Activated naive CD8-positive, alpha-beta T cell treated with anti-CD3 and anti-CD28 coated beads, Interleukin-2, amount 10 ng/mL, durations not matched to agents 7 days and 5 days (primary cell): ENCODE measurements at regions not wholly inside any gene's neighbourhood (a gene's known extent, or its start where the extent isn't known, plus 50 kb on each side); places are given as distances from the start of the nearest gene placed in this dataset.

Experiments
- ATAC-seq: fragments of 150-1000 bp; cut with Tn5 transposase; one replicate; pipeline ENCODE4 v1.10.0; 2021; ENCODE audit warnings: low read depth, moderate library complexity
- POLR2A ChIA-PET: fragments of 350-600 bp; sonication (Branson Sonifier 250); formaldehyde crosslinking; loops from one replicate; lab custom pipeline; 2021; ENCODE audit warnings: antibody characterized with exemption; lab: Charles Lee
- DNase-seq: peaks from one replicate; pipeline ENCODE4 v3.0.0; 2021
- H3K27ac Mint-ChIP-seq: one replicate; pipeline ENCODE4 v1.8.0; 2022; ENCODE audit warnings: mild to moderate bottlenecking, mixed read lengths
- H3K27me3 Mint-ChIP-seq: one replicate; pipeline ENCODE4 v1.8.0; 2022; ENCODE audit warnings: mild to moderate bottlenecking, moderate library complexity, mixed read lengths
- H3K36me3 Mint-ChIP-seq: one replicate; pipeline ENCODE4 v1.8.0; 2021; ENCODE audit warnings: mild to moderate bottlenecking, mixed read lengths
- H3K4me1 Mint-ChIP-seq: one replicate; pipeline ENCODE4 v1.8.0; 2021; ENCODE audit warnings: mixed read lengths
- H3K4me3 Mint-ChIP-seq: one replicate; pipeline ENCODE4 v1.8.0; 2022; ENCODE audit warnings: mild to moderate bottlenecking, moderate library complexity, mixed read lengths
- H3K9me3 Mint-ChIP-seq: one replicate; pipeline ENCODE4 v1.8.0; 2021; ENCODE audit warnings: mixed read lengths

DNA sequence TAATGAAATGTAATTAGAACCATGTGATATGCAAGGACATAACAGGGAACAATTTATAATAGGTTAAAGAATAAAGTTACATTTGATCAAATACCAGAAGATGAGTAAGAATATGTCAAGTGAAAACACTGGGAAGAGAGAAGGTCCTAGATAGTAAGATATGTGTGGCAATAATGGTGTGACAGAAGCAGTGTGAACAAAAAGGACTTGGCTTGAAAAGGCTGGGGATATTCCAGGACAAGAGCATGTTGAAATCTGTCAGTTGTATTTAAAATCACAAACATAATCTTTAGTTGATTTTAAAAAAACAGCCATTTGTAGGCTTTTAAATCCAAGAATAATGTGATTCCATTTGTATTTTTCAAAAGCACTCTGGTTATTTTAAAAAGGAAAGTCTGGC, 1399.9 kb upstream of the SLC39A10 start:
- no peaks in the 10 kb centered on the region for H3K4me1 Mint-ChIP-seq
- no peaks in the 10 kb centered on the region for H3K36me3 Mint-ChIP-seq
- peaks cover 3% of the 10 kb centered on the region for H3K9me3 Mint-ChIP-seq
- H3K27me3 Mint-ChIP-seq, result no peaks in the 10 kb centered on the region
- POLR2A ChIA-PET, result no interaction called here
- no peak overlapping the region for H3K27ac Mint-ChIP-seq
- ATAC-seq (no peak), DNase-seq (no peak)
- no peak overlapping the region for H3K4me3 Mint-ChIP-seq

DNA sequence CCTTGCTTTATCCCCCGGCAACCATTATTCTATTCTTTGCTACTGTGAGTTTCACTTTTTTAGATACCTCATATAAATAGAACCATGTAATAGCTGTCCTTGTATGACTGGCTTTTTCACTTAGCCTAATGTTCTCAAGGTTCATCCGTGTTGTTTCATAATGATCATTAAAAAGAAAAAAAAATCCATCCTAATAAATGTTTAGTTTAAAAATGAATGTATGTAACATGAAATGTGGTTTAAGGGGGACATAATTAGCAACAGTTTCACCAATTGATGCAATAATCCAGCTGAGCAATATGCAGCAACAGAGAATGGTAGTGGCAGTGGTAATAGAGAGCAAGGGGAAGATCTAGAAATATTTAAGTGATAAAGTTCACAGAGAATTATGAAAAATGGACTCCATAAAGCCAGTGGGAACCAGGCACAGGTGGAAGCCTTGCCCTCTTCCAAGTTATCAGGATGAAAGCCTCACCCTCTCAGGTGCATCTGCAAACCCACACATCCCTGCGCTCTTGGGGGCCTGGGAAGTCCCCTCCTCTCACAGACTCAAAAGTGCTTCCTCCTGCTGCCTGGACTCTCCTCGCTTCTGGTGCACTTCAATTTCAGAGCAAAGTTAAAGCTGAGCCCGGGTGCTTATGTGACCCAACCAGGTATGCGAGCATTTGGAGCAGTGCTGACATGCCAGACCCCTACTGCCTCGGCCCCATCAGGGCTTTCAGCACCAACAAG, 1403.3 kb upstream of the SLC39A10 start:
- H3K9me3 Mint-ChIP-seq, result peaks cover 5% of the 10 kb centered on the region
- no peak overlapping the region for H3K27ac Mint-ChIP-seq
- no peak overlapping the region for H3K4me3 Mint-ChIP-seq
- POLR2A ChIA-PET, result no interaction called here
- H3K27me3 Mint-ChIP-seq, result no peaks in the 10 kb centered on the region
- DNase-seq (no peak), ATAC-seq (no peak)
- no peaks in the 10 kb centered on the region for H3K4me1 Mint-ChIP-seq
- no peaks in the 10 kb centered on the region for H3K36me3 Mint-ChIP-seq

DNA sequence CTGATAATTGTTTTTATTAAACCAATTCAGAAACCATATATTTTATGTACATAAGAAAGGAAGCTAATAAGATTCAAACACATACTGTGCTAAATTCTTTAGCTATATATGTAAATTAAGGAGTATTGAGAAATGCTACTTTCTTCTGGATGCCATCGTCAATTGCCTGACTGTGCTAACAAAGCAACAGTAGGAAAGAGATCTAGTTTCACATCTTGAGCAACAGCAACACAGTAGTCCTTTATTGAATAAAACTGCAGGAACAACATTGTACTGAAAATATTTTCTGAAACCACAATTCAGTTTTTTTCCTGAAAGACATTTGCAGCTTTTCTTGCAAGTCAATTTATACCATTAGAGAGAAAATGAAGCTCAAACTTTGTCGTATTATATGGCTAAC, 1404.9 kb upstream of the SLC39A10 start:
- Mint-ChIP-seq H3K9me3 (peaks cover 5% of the 10 kb centered on the region), H3K4me3 (no peak overlapping the region), H3K27me3 (no peaks in the 10 kb centered on the region), H3K4me1 (no peaks in the 10 kb centered on the region), H3K27ac (no peak overlapping the region), H3K36me3 (no peaks in the 10 kb centered on the region)
- ATAC-seq (no peak), DNase-seq (no peak)
- POLR2A ChIA-PET, result no interaction called here

DNA sequence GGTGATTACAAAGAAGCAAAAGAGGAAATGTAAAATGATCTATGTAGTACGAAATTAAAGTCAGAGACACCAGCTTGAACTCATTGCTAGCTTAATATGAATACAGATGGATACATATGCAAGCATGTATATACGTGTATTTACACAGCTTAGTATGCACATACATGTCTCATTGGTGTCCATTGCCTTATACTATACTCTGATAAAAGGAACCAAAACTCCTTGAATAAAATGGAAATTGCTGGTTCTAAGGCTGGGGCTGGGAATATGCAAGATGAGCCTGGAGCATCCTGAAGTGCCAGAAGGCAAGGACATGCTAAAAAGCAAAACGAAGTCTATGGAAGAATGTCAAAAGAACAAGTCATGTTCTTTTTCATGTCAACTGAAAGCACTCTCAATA, 1424.4 kb upstream of the SLC39A10 start:
- Mint-ChIP-seq H3K36me3 (no peaks in the 10 kb centered on the region), H3K4me3 (no peak overlapping the region), H3K27me3 (no peaks in the 10 kb centered on the region), H3K9me3 (no peaks in the 10 kb centered on the region), H3K27ac (no peak overlapping the region), H3K4me1 (no peaks in the 10 kb centered on the region)
- DNase-seq, result no peak
- ATAC-seq, result no peak
- POLR2A ChIA-PET, result no interaction called here

DNA sequence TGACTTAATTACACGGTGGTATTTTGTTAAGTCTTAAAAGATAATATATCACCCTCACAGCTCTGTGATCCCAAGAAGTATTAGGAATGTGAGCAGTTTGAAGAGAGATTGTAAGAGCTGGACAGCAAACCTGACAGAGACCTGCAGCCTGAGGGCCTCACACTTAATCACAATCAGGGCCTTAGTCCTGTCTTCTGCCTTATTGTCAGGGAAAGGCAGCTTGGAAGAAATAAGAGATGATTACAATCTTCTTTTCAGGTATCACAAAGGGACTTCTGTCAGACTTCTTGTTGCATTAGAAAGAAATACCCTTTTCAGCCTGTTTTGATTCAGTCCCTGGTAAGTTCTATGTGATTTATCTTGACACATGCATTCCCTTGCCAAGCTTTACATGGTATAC, 1433.8 kb upstream of the SLC39A10 start:
- Mint-ChIP-seq H3K9me3 (no peaks in the 10 kb centered on the region), H3K4me3 (no peak overlapping the region), H3K36me3 (no peaks in the 10 kb centered on the region), H3K27me3 (no peaks in the 10 kb centered on the region), H3K27ac (no peak overlapping the region), H3K4me1 (no peaks in the 10 kb centered on the region)
- no peak for DNase-seq
- POLR2A ChIA-PET, result no interaction called here
- ATAC-seq, result no peak

DNA sequence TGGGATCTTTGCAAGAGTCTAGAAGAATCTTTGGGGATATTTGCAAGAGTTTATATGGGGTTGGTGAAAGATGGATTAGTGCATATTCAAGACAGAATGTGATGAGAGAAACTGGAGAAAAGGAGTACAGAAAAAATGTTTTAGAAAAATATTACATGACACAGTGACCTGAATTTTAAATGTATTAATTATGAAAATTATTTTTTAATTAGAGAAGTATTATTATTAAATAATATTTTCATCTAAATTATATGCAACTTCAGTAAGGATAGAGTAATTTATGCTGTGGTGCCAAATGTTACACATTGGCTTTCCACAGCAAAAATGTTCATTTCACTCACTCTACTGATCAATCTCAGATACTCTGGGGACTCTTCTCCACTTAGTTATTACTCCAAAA, 1442.8 kb upstream of the SLC39A10 start:
- ATAC-seq, result no peak

DNA sequence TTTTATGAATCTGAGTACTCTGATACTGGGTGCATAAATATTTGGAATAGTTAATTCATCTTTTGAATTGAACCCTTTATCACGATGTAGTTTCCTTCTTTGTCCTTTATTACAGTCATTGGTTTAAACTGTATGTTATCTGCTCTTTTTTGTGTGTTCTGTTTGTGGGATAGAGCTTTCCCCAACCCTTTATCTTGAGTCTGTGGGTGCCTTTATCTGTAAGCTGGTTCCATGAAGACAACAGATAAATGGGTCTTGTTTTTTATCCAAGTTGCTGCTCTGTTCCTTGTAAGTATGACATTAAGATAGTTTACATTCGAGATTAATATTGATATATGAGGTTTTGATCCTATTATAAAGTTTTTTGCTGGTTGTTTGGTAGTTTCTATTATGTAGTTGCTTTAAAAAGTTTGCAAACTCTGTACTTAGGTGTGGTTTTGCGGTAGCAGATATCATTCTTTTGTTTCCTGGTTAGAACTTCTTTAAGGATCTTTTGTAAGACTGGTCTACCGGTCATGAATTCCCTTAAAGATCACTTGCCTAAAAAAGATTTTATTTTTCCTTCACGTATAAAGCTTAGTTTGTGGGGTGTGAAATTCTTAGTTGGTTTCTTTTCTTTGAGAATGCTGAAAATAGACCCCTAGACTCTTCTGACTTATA, 1451.3 kb upstream of the SLC39A10 start:
- Mint-ChIP-seq H3K36me3 (no peaks in the 10 kb centered on the region), H3K4me1 (no peaks in the 10 kb centered on the region), H3K4me3 (no peak overlapping the region), H3K27me3 (no peaks in the 10 kb centered on the region), H3K9me3 (peaks cover 4% of the 10 kb centered on the region), H3K27ac (no peak overlapping the region)
- ATAC-seq, result no peak
- no peak for DNase-seq
- POLR2A ChIA-PET, result no interaction called here

More for the DNA sequence above, 1442.8 kb upstream of the SLC39A10 start:
- Mint-ChIP-seq H3K27me3 (no peaks in the 10 kb centered on the region), H3K9me3 (no peaks in the 10 kb centered on the region), H3K4me1 (no peaks in the 10 kb centered on the region), H3K36me3 (no peaks in the 10 kb centered on the region), H3K27ac (no peak overlapping the region), H3K4me3 (no peak overlapping the region)
- POLR2A ChIA-PET, result no interaction called here
- DNase-seq, result no peak

DNA sequence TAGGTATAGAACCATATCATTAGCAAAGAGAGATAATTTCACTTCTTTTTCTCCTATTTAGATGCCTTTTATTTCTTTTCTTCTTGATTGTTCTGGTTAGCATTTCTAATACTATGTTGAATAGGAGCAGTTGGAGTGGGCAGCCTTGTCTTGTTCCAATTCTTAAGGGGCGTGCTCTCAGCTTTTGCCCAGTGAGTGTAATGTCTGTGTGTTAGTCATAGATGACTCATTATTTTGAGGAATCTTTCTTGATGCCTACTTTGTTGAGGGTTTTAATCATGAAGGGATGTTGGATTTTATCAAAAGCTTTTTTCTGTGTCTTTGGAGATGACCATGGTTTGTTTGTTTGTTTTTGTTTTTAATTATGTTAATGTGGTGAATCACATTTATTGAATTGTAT, 1453.1 kb upstream of the SLC39A10 start:
- POLR2A ChIA-PET, result no interaction called here
- Mint-ChIP-seq H3K4me1 (no peaks in the 10 kb centered on the region), H3K4me3 (no peak overlapping the region), H3K36me3 (no peaks in the 10 kb centered on the region), H3K9me3 (peaks cover 4% of the 10 kb centered on the region), H3K27ac (no peak overlapping the region), H3K27me3 (no peaks in the 10 kb centered on the region)
- ATAC-seq (no peak), DNase-seq (no peak)

DNA sequence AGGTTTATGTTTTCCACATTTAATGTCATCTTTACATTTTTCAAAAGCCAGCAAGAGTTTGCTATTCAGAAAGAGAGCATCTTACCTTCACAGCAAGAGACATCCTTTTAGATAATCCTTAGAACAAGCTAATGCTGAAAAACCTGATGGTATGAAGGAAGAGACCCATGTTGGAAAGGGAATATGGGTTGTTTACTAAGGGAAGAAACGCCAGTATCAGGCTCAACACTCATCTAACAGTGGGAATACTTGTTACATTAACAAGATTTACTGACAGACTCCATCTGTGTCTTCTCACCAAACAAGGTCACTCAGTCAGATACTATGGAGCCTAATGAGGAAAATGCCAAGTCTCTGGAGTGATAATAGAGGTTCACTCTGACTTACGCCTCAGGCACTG, 1474.1 kb upstream of the SLC39A10 start:
- Mint-ChIP-seq H3K27ac (no peak overlapping the region), H3K27me3 (no peaks in the 10 kb centered on the region), H3K9me3 (no peaks in the 10 kb centered on the region), H3K36me3 (no peaks in the 10 kb centered on the region), H3K4me1 (no peaks in the 10 kb centered on the region), H3K4me3 (no peak overlapping the region)
- POLR2A ChIA-PET, result no interaction called here
- no peak for DNase-seq
- ATAC-seq, result no peak

DNA sequence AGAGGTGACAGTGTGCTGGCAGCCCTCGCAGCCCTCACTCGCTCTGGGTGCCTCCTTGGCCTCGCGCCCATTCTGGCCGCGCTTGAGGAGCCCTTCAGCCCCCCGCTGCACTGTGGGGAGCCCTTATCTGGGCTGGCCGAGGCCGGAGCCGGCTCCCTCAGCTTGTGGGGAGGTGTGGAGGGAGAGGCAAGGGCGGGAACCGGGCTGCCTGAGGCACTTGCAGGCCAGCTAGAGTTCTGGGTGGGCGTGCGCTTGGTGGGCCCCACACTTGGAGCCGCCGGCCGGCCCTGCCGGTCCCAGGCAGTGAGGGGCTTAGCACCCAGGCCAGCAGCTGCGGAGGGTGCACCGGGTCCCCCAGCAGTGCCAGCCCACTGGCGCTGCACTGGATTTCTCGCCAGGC, 1480.9 kb upstream of the SLC39A10 start:
- DNase-seq, result no peak
- Mint-ChIP-seq H3K4me3 (no peak overlapping the region), H3K36me3 (no peaks in the 10 kb centered on the region), H3K9me3 (peaks cover 5% of the 10 kb centered on the region), H3K27me3 (no peaks in the 10 kb centered on the region), H3K27ac (no peak overlapping the region), H3K4me1 (no peaks in the 10 kb centered on the region)
- POLR2A ChIA-PET, result no interaction called here
- ATAC-seq, result no peak

DNA sequence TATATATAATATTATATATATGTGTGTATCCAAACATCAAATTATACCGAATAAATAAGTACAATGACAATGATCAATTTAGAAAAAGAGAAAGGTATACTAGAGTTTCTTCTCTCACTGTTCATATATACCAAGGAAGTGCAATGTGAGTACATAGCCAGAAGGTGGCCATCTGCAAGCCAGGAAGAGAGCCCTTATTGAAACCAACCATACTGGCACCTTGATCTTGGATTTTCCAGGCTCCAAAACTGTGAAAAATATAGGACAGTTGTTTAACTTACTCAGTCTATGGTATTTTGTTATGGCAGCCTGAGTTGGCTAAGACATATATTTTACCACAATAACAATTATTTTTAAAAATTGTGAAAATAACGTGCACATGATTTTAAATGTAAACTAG, 1490.2 kb upstream of the SLC39A10 start:
- H3K9me3 Mint-ChIP-seq, result no peaks in the 10 kb centered on the region
- POLR2A ChIA-PET, result no interaction called here
- peaks cover 2% of the 10 kb centered on the region for H3K27me3 Mint-ChIP-seq
- no peaks in the 10 kb centered on the region for H3K36me3 Mint-ChIP-seq
- no peak for ATAC-seq
- H3K4me1 Mint-ChIP-seq, result no peaks in the 10 kb centered on the region
- no peak for DNase-seq
- H3K27ac Mint-ChIP-seq, result no peak overlapping the region
- H3K4me3 Mint-ChIP-seq, result no peak overlapping the region

DNA sequence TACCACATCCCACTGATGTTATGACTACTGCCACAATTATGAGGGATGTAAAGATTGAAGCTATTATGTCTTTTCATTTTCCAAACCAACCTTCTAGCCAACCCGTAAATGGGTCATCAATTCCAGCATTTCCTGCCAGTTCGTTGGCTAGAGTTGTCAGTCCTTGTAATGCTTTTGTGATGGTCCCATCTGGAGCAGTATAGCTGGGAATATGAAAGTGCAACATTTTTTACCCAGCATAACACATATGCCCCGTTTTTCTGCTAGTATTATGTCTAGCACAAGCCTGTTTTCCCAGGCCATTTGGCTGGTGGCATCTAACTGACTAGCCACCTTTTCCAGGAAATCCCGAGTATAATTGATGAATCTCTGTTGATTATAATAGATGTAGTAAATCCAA, 1501.6 kb upstream of the SLC39A10 start:
- peaks cover 2% of the 10 kb centered on the region for H3K27me3 Mint-ChIP-seq
- ATAC-seq, result no peak

DNA sequence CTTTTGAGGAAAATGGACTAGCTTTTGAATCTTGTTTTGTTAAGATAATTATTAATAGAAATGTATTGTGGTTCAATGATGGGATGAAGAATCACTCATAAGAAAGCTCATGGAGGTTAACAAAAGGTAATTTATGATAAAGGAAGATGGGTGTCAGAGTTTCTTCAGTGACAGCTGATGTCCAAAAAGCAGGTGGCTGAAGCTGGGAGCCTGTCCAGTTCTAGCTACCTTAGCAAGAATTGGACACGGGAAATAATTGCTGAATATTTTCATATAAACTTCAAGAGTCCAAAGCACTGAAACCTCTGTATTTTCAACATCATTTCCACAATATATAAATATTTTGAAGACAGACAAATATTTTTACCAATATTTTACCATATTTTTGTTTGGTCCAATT, 1505.8 kb upstream of the SLC39A10 start:
- DNase-seq (no peak), ATAC-seq (no peak)
- Mint-ChIP-seq H3K4me3 (no peak overlapping the region), H3K9me3 (no peaks in the 10 kb centered on the region), H3K27ac (no peak overlapping the region), H3K36me3 (no peaks in the 10 kb centered on the region), H3K4me1 (no peaks in the 10 kb centered on the region), H3K27me3 (no peaks in the 10 kb centered on the region)
- POLR2A ChIA-PET, result no interaction called here

More for the DNA sequence above, 1501.6 kb upstream of the SLC39A10 start:
- no peak for DNase-seq
- POLR2A ChIA-PET, result no interaction called here
- Mint-ChIP-seq H3K36me3 (no peaks in the 10 kb centered on the region), H3K4me3 (no peak overlapping the region), H3K4me1 (no peaks in the 10 kb centered on the region), H3K9me3 (no peaks in the 10 kb centered on the region), H3K27ac (no peak overlapping the region)

DNA sequence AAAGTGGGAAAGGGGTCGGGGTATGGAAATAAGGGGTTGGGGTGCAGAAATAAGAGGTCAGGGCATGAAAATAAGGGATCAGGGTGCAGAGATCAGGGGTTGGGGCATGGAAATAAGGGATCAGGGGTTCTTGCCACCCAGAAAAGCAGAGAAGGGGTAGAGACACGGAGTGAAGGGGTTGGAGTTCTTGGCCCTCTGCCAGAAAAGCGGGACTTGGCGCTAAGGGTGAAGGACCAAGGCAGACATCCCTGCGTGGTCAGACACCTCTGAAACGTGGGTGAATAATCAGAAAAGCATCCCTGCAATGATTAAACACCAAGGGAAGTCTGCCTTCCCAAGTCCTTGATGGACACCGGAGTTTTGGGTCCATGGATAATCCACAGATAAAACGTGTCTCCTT, 1521.6 kb upstream of the SLC39A10 start:
- ATAC-seq (no peak), DNase-seq (no peak)
- POLR2A ChIA-PET, result no interaction called here
- no peaks in the 10 kb centered on the region for H3K27me3 Mint-ChIP-seq
- H3K4me1 Mint-ChIP-seq, result no peaks in the 10 kb centered on the region
- H3K27ac Mint-ChIP-seq, result no peak overlapping the region
- no peaks in the 10 kb centered on the region for H3K9me3 Mint-ChIP-seq
- H3K4me3 Mint-ChIP-seq, result no peak overlapping the region
- H3K36me3 Mint-ChIP-seq, result no peaks in the 10 kb centered on the region
